Body of pancreas (tissue), 4 donors: ENCODE measurements at regions not wholly inside any gene's neighbourhood (a gene's known extent, or its start where the extent isn't known, plus 50 kb on each side); places are given as distances from the start of the nearest gene placed in this dataset.

ENCODE experiments used
- ATAC-seq: fragments of 150-250 bp; one replicate; pipeline ENCODE4 v1.9.1; 2016
- DNase-seq, 4 donors: peaks; one replicate each; pipeline ENCODE4 v3.0.0-alpha.2; 2019
- H3K27ac ChIP-seq, 4 donors: fragments of 200-600 bp; sonication (generic); 1 replicate in 3 of 4; 2 replicates in 1 of 4; pipeline versions ENCODE4 v1.5.1 to v1.6.1; 2016 to 2019; ENCODE audit warnings: mild to moderate bottlenecking in 1 of 4, mixed read lengths in 1 of 4, moderate library complexity in 1 of 4
- H3K27me3 ChIP-seq, 2 donors: fragments of 200-600 bp; sonication (generic); one replicate each; pipeline ENCODE4 v1.6.0; 2016; ENCODE audit warnings: mild to moderate bottlenecking in 1 of 2
- H3K36me3 ChIP-seq, 2 donors: fragments of 200-600 bp; sonication (generic); replicated peaks in 1 of 2; 2 replicates each; pipeline ENCODE4 v1.5.1; 2016; ENCODE audit warnings: low read depth in 2 of 2; ENCODE audit not compliant: insufficient read depth in 1 of 2
- H3K4me1 ChIP-seq: fragments of 200-600 bp; sonication (generic); one replicate; pipeline ENCODE4 v1.6.0; 2016
- H3K4me3 ChIP-seq, 2 donors: fragments of 200-600 bp; sonication (generic); 1 replicate in 1 of 2; 2 replicates in 1 of 2; pipeline ENCODE4 v1.5.1; 2016 to 2019
- H3K9me3 ChIP-seq, 3 donors: fragments of 200-600 bp; sonication (generic); 1 replicate in 2 of 3; 2 replicates in 1 of 3; pipeline ENCODE4 v1.5.1; 2016
- CTCF ChIP-seq, 7 experiments: fragments of 450-650 bp in 4 of 7; fragments of 200-600 bp in 3 of 7; sonication (generic) in 3 of 7; IDR thresholded peaks; one replicate each; pipeline ENCODE4 v1.5.1; 2016 to 2019; ENCODE audit warnings: antibody characterized with exemption in 7 of 7
- POLR2A ChIP-seq, 3 donors: fragments of 450-650 bp; IDR thresholded peaks; one replicate each; pipeline ENCODE4 v1.6.1; 2016; ENCODE audit warnings: antibody characterized with exemption in 3 of 3, mild to moderate bottlenecking in 2 of 3
- WGBS, 2 donors: methylation state at CpG; one replicate each; pipeline ENCODE4 v1.1.5; 2017; 5-methylcytosine and 5-hydroxymethylcytosine counted together
- intact Hi-C: fragments of 100-400 bp; cut with DNase I; formaldehyde crosslinking; loops from one replicate; pipeline ENCODE4 v1.15.1; 2023

- H3K36me3 ChIP-seq: no peaks in the 10 kb centered on the region
- WGBS, 2 donors: 75 to 95% methylated on average over 4 of the region's 4 CpGs
- no peaks in the 10 kb centered on the region for H3K9me3 ChIP-seq
- H3K4me3 ChIP-seq: no peak overlapping the region
- intact Hi-C loops: no loop called here
- H3K27ac ChIP-seq: no peak overlapping the region
- DNase-seq: no peak
- no peak for ATAC-seq
- TF ChIP-seq POLR2A (IDR thresholded peaks at IDR 0.05) (no peak), CTCF (IDR thresholded peaks at IDR 0.05) (no peak)
- no peaks in the 10 kb centered on the region for H3K27me3 ChIP-seq
- H3K4me1 ChIP-seq: no peaks in the 10 kb centered on the region
These were observed 422.5 kb downstream of the CMPK2 start for GRCh38 chr2:6443061-6443823.

- Histone ChIP-seq H3K4me1 (no peaks in the 10 kb centered on the region), H3K27ac (no peak overlapping the region), H3K36me3 (no peaks in the 10 kb centered on the region), H3K27me3 (no peaks in the 10 kb centered on the region), H3K9me3 (no peaks in the 10 kb centered on the region), H3K4me3 (no peak overlapping the region)
- intact Hi-C loops: no loop called here
- 87 to 90% methylated on average over 2 of the region's 2 CpGs for WGBS, 2 donors
- TF ChIP-seq POLR2A (IDR thresholded peaks at IDR 0.05) (no peak), CTCF (IDR thresholded peaks at IDR 0.05) (no peak)
- DNase-seq: no peak
- no peak for ATAC-seq
These were observed 421.2 kb downstream of the CMPK2 start for GRCh38 chr2:6444514-6444913.

GRCh38 chr2:6445156-6445555 lies 420.6 kb downstream of the CMPK2 start:
- Histone ChIP-seq H3K36me3 (no peaks in the 10 kb centered on the region), H3K27me3 (no peaks in the 10 kb centered on the region), H3K9me3 (no peaks in the 10 kb centered on the region), H3K4me1 (no peaks in the 10 kb centered on the region), H3K27ac (no peak overlapping the region), H3K4me3 (no peak overlapping the region)
- intact Hi-C loops: no loop called here
- TF ChIP-seq POLR2A (IDR thresholded peaks at IDR 0.05) (no peak), CTCF (IDR thresholded peaks at IDR 0.05) (no peak)
- WGBS, 2 donors: 87 to 92% methylated on average over 3 of the region's 3 CpGs
- no peak for ATAC-seq
- no peak for DNase-seq

- H3K27me3 ChIP-seq: no peaks in the 10 kb centered on the region
- intact Hi-C loops: no loop called here
- H3K4me1 ChIP-seq: no peaks in the 10 kb centered on the region
- H3K4me3 ChIP-seq: no peak overlapping the region
- ATAC-seq: no peak
- 55 to 57% methylated on average over 3 of the region's 3 CpGs for WGBS, 2 donors
- TF ChIP-seq POLR2A (IDR thresholded peaks at IDR 0.05): no peak
- no peak for TF ChIP-seq CTCF (IDR thresholded peaks at IDR 0.05)
- no peak overlapping the region for H3K27ac ChIP-seq
- no peaks in the 10 kb centered on the region for H3K36me3 ChIP-seq
- no peaks in the 10 kb centered on the region for H3K9me3 ChIP-seq
- no peak for DNase-seq
These were observed 418.6 kb downstream of the CMPK2 start for GRCh38 chr2:6446938-6447608.
